ENCODE measurements at regions not wholly inside any gene's neighbourhood (a gene's known extent, or its start where the extent isn't known, plus 50 kb on each side); places are given as distances from the start of the nearest gene placed in this dataset.

DNA sequence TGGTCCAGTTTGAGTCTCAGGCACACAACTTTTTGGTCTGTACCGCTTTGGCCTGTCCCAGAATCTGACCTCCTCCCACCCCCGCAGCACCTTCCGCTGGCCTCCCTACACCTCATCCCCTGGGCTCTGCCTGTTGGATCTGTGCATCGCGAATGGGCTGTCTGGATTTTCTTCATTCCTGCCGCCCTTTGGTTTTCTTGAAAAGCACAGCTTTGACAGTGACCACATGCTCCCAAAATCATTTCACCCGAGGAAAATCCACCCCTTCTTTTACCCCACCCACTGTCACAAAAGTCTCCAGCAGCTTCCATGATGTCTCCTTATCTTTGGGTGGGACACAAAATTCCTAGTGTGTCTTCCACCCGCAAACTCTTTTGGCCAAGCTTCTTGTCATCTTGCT lies 65.0 kb upstream of the SSX2IP start:
- ATAC-seq (no peak), DNase-seq (ENCODE audit: extremely low read depth in 1 of 4, low spot score in 3 of 4) (no peak), FAIRE-seq (no peak)
- no peaks in the 10 kb centered on the region for H4K20me1 ChIP-seq (replicated peaks; ENCODE audit: control insufficient read depth, insufficient read depth, low read length)
- H3K27ac ChIP-seq (ENCODE audit: extremely low read depth, low read depth, low read length): no peak overlapping the region
- no TSS peak for BruUV-seq (replicated peaks)
- TF ChIP-seq ZNF232 (CRISPR knock-in tag; IDR thresholded peaks at IDR 0.05): no peak
- no peak for TF ChIP-seq PRPF4 (IDR thresholded peaks at IDR 0.05; ENCODE audit: insufficient read depth, low read depth, low read length, poor library complexity, severe bottlenecking)
- TF ChIP-seq ZNF785 (CRISPR knock-in tag; IDR thresholded peaks at IDR 0.05): no peak
- TF ChIP-seq MTA2 (IDR thresholded peaks at IDR 0.05; ENCODE audit: low read depth): no peak
- TF ChIP-seq, protein P1, sequence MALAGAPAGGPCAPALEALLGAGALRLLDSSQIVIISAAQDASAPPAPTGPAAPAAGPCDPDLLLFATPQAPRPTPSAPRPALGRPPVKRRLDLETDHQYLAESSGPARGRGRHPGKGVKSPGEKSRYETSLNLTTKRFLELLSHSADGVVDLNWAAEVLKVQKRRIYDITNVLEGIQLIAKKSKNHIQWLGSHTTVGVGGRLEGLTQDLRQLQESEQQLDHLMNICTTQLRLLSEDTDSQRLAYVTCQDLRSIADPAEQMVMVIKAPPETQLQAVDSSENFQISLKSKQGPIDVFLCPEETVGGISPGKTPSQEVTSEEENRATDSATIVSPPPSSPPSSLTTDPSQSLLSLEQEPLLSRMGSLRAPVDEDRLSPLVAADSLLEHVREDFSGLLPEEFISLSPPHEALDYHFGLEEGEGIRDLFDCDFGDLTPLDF (CRISPR knock-in tag; IDR thresholded peaks at IDR 0.05): no peak
- no peak for TF ChIP-seq SMAD2 (IDR thresholded peaks at IDR 0.05; ENCODE audit: low read depth, low read length)
- no peak for TF ChIP-seq PPARD (CRISPR knock-in tag; IDR thresholded peaks at IDR 0.05)
- no peak for TF ChIP-seq MYNN (IDR thresholded peaks at IDR 0.05)
- TF ChIP-seq MYNN (CRISPR knock-in tag; IDR thresholded peaks at IDR 0.05): no peak
- TF ChIP-seq ZNF75A (CRISPR knock-in tag; IDR thresholded peaks at IDR 0.05): no peak
- TF ChIP-seq OTX1 (CRISPR knock-in tag; IDR thresholded peaks at IDR 0.05): no peak
- no peak for TF ChIP-seq E2F8 (IDR thresholded peaks at IDR 0.05; ENCODE audit: low read depth, partially characterized antibody)
- TF ChIP-seq ZNF609 (CRISPR knock-in tag; IDR thresholded peaks at IDR 0.05; ENCODE audit: borderline replicate concordance): no peak
- no peak for TF ChIP-seq NR2F6 (CRISPR knock-in tag; IDR thresholded peaks at IDR 0.05)
- POLR2A ChIA-PET: interaction anchor here (0.8 kb wide), 1 partner anchor 8 kb away, joined by 3 read pairs; no protein-coding TSS in a partner anchor
- no peak overlapping the region for H3K9ac ChIP-seq (ENCODE audit: insufficient read depth in 1 of 2, low read depth in 2 of 2, low read length in 2 of 2)
- intact Hi-C loops (cut with micrococcal nuclease) (loop anchor here (10.0 kb wide), 1 partner anchor 850 kb away; no protein-coding TSS in a partner anchor), in situ Hi-C loops (cut with MboI) (loop anchor here (25.0 kb wide), 1 partner anchor 618 kb away; the partner anchor contains the start of gene PRKACB)
- no peaks in the 10 kb centered on the region for H3K36me3 ChIP-seq (ENCODE audit: control insufficient read depth, insufficient read depth, low read length)
- no peak overlapping the region for H2AFZ ChIP-seq (ENCODE audit: low read depth, low read length)
- H3K79me2 ChIP-seq (ENCODE audit: control insufficient read depth, insufficient read depth, low read length): no peaks in the 10 kb centered on the region
- no peak overlapping the region for H3K4me3 ChIP-seq
- H3K4me1 ChIP-seq (replicated peaks in 1 of 2; ENCODE audit: control insufficient read depth in 2 of 2, insufficient read depth in 2 of 2, low read length in 2 of 2): no peaks in the 10 kb centered on the region
- H3K9me3 ChIP-seq (replicated peaks; ENCODE audit: control insufficient read depth, insufficient read depth, low read depth, low read length): no peaks in the 10 kb centered on the region; the same call in 1 of the 2 replicates
- no peaks in the 10 kb centered on the region for H3K9me1 ChIP-seq (ENCODE audit: control insufficient read depth, insufficient read depth, low read length)
- H3K4me2 ChIP-seq (ENCODE audit: insufficient read depth, low read length): no peak overlapping the region
- CTCF ChIA-PET (ENCODE audit: low intra/inter-chr PET ratio): interaction anchor here (1.0 kb wide), 1 partner anchor 87 kb away, joined by 3 read pairs; no protein-coding TSS in a partner anchor
- 43% methylated on average over 7 of the region's 8 CpGs for WGBS (ENCODE audit: insufficient coverage, low coverage, missing lambda C conversion rate)
- H3K27me3 ChIP-seq (ENCODE audit: control insufficient read depth in 2 of 2, insufficient read depth in 2 of 2, low read length in 2 of 2): peaks cover 4 to 10% of the 10 kb centered on the region in 2 experiments; a peak in 2 of 5 replicates

Data from K562 (cell line).